ENCODE measurements at regions not wholly inside any gene's neighbourhood (a gene's known extent, or its start where the extent isn't known, plus 50 kb on each side); places are given as distances from the start of the nearest gene placed in this dataset.

- H3K9me3 ChIP-seq (ENCODE audit: control insufficient read depth, low read depth, low read length): no peaks in the 10 kb centered on the region
- H2BK5ac ChIP-seq (ENCODE audit: insufficient read length, low read length): no peak overlapping the region
- Mint-ChIP-seq H3K27ac (no peak overlapping the region), H3K27me3 (ENCODE audit: low read depth) (no peaks in the 10 kb centered on the region), H3K9me3 (peaks cover 0 to 3% of the 10 kb centered on the region in 2 experiments; a peak in 3 of 5 replicates), H3K4me1 (no peaks in the 10 kb centered on the region; a peak in 1 of 4 replicates), H3K4me3 (no peak overlapping the region), H3K36me3 (ENCODE audit: insufficient read depth in 1 of 3, low read depth in 3 of 3) (no peaks in the 10 kb centered on the region; a peak in 1 of 7 replicates)
- TF ChIP-seq CTCF (conservative IDR thresholded peaks at IDR 0.05): no peak
- H3K9ac ChIP-seq (ENCODE audit: extremely low read depth, insufficient read length, low read length): no peak overlapping the region
- H3K56ac ChIP-seq (ENCODE audit: insufficient read length, low read depth, low read length): no peak overlapping the region
- H2BK15ac ChIP-seq (ENCODE audit: low read depth, low read length): no peak overlapping the region
- H2BK12ac ChIP-seq (ENCODE audit: insufficient read length, low read depth, low read length): no peak overlapping the region
- H4K91ac ChIP-seq (ENCODE audit: insufficient read length, low read depth, low read length): no peak overlapping the region
- no peak overlapping the region for H3K27ac ChIP-seq (ENCODE audit: insufficient read length, low read depth, low read length)
- H3K23me2 ChIP-seq (ENCODE audit: insufficient read length, low read depth, low read length, poor library complexity, severe bottlenecking): no peaks in the 10 kb centered on the region
- no peak overlapping the region for H3K4me2 ChIP-seq (ENCODE audit: insufficient read depth, insufficient read length, low read length)
- no peak overlapping the region for H4K5ac ChIP-seq (ENCODE audit: insufficient read length, low read depth, low read length)
- H2BK120ac ChIP-seq (ENCODE audit: low read depth, low read length, poor library complexity, severe bottlenecking): no peak overlapping the region
- H2BK20ac ChIP-seq (ENCODE audit: low read depth, low read length, poor library complexity, severe bottlenecking): no peak overlapping the region
- H3K4ac ChIP-seq (ENCODE audit: low read depth, low read length): no peak overlapping the region
- no peaks in the 10 kb centered on the region for H3K79me2 ChIP-seq (ENCODE audit: insufficient read depth, low read length)
- no peak overlapping the region for H3K23ac ChIP-seq (ENCODE audit: insufficient read length, low read depth, low read length)
- no peak overlapping the region for H2AK5ac ChIP-seq (ENCODE audit: insufficient read length, low read length)
- no peak overlapping the region for H3T11ph ChIP-seq (ENCODE audit: low read length)
- no CpG with 5 or more reads among the region's 1 CpG for WGBS (ENCODE audit: extremely low coverage, insufficient read length, low lambda C conversion rate)
- H2AFZ ChIP-seq (ENCODE audit: low read length): no peak overlapping the region
- H4K20me1 ChIP-seq (ENCODE audit: control insufficient read depth, insufficient read depth, insufficient read length): no peaks in the 10 kb centered on the region
- no peak overlapping the region for H3K18ac ChIP-seq (ENCODE audit: insufficient read length, low read depth, low read length)
- H3K79me1 ChIP-seq (ENCODE audit: insufficient read depth, low read depth, low read length, poor library complexity, severe bottlenecking): no peaks in the 10 kb centered on the region
- H3K4me1 ChIP-seq (ENCODE audit: insufficient read depth, low read length): peaks cover 3% of the 10 kb centered on the region
- H4K8ac ChIP-seq (replicated peaks; ENCODE audit: insufficient read length, low read depth, low read length): no peak overlapping the region
- H3K27me3 ChIP-seq (ENCODE audit: insufficient read depth, low read length): no peaks in the 10 kb centered on the region
- no peak for DNase-seq
- no peak overlapping the region for H3K14ac ChIP-seq (ENCODE audit: insufficient read depth, low read length)
Measured at GRCh38 chr6:71040043-71040442, 83.2 kb upstream of the B3GAT2 start.
